Stomach (tissue), 8 donors: ENCODE measurements at regions not wholly inside any gene's neighbourhood (a gene's known extent, or its start where the extent isn't known, plus 50 kb on each side); places are given as distances from the start of the nearest gene placed in this dataset.

Source experiments
- DNase-seq, 2 donors: peaks; one replicate each; pipeline versions ENCODE4 v3.0.0 to v3.0.0-alpha.2; 2013 to 2019
- H3K27ac ChIP-seq, 5 donors: fragments of 200-600 bp in 4 of 5; sonication (generic) in 4 of 5; one replicate each; pipeline ENCODE4 v1.5.1; 2013 to 2019; ENCODE audit warnings: mild to moderate bottlenecking in 1 of 5, moderate library complexity in 1 of 5
- H3K27me3 ChIP-seq, 3 donors: fragments of 200-600 bp; sonication (generic); one replicate each; pipeline ENCODE4 v1.5.1; 2017 to 2019; ENCODE audit warnings: mixed run types in 1 of 3
- H3K36me3 ChIP-seq, 4 donors: fragments of 200-600 bp; sonication (generic); 1 replicate in 3 of 4; 2 replicates in 1 of 4; pipeline ENCODE4 v1.5.1; 2016 to 2019
- H3K4me1 ChIP-seq, 4 donors: fragments of 200-600 bp; sonication (generic); one replicate each; pipeline ENCODE4 v1.5.1; 2016 to 2019
- H3K4me3 ChIP-seq, 4 donors: fragments of 200-600 bp; sonication (generic) in 3 of 4; one replicate each; pipeline ENCODE4 v1.5.1; 2016 to 2019; ENCODE audit warnings: mild to moderate bottlenecking in 1 of 4
- H3K9me3 ChIP-seq, 4 donors: fragments of 200-600 bp; sonication (generic); one replicate each; pipeline ENCODE4 v1.5.1; 2016 to 2019
- EP300 ChIP-seq: sonication (generic); formaldehyde crosslinking; IDR thresholded peaks from one replicate; pipeline ENCODE4 v1.6.1; 2017; ENCODE audit warnings: antibody characterized with exemption
- POLR2A ChIP-seq, 4 donors: fragments of 450-650 bp; IDR thresholded peaks; one replicate each; pipeline ENCODE4 v1.6.1; 2016; ENCODE audit warnings: antibody characterized with exemption in 4 of 4, control low read depth in 2 of 4, mild to moderate bottlenecking in 1 of 4, moderate library complexity in 1 of 4
- POLR2AphosphoS5 ChIP-seq, 3 donors: sonication (generic); formaldehyde crosslinking; IDR thresholded peaks; one replicate each; pipeline ENCODE4 v1.6.1; 2016; ENCODE audit warnings: antibody characterized with exemption in 3 of 3
- WGBS, 5 donors: extraction: QIAGEN DNeasy Blood & Tissue Kit in 3 of 5; methylation state at CpG; one replicate each; pipeline versions ENCODE4 v1.1.5 to v1.1.7; 2013 to 2018; 5-methylcytosine and 5-hydroxymethylcytosine counted together
- intact Hi-C: fragments of 100-400 bp; cut with DNase I; formaldehyde crosslinking; loops from one replicate; pipeline ENCODE4 v1.15.1; 2023; ENCODE audit warnings: low total_unique reads
- TF ChIP-seq, protein P1 (sequence below), 7 experiments: fragments of 450-650 bp in 4 of 7; fragments of 200-600 bp in 3 of 7; sonication (generic) in 3 of 7; IDR thresholded peaks; one replicate each; pipeline ENCODE4 v1.5.1; 2016 to 2019; ENCODE audit warnings: antibody characterized with exemption in 7 of 7, control low read depth in 2 of 7, mild to moderate bottlenecking in 1 of 7
- donor health status: healthy with polysubstance abuse.
- donor health status: Bipolar disorder and iron deficiency.
- donor health status: healthy.

DNA sequence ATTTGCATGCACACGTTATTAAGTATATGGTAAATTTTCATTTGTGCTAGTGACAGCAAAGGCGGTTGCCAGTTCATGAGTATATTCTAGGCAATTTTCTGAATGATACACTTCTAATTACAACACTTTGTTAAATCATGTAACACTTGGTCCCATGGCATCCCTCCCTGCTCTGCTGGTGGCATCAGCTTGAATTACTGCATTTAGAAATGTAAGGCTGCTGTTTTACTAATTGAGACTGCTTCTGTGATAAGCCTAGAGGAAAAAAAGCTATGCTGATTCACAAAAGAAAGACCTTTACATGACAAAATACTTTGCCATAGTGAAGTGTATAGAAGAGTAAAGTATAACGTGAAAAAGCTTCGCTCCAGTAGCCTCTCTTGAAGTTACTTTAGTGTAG is 636.1 kb downstream of the KCNH5 start:
- Histone ChIP-seq H3K36me3 (no peaks in the 10 kb centered on the region), H3K9me3 (no peaks in the 10 kb centered on the region), H3K4me3 (no peak overlapping the region), H3K27ac (no peak overlapping the region), H3K4me1 (no peaks in the 10 kb centered on the region), H3K27me3 (no peaks in the 10 kb centered on the region)
- intact Hi-C loops = no loop called here
- WGBS, 5 donors = 64 to 80% (median 78%) methylated on average over 4 of the region's 4 CpGs
- DNase-seq = no peak
- TF ChIP-seq, protein P1, sequence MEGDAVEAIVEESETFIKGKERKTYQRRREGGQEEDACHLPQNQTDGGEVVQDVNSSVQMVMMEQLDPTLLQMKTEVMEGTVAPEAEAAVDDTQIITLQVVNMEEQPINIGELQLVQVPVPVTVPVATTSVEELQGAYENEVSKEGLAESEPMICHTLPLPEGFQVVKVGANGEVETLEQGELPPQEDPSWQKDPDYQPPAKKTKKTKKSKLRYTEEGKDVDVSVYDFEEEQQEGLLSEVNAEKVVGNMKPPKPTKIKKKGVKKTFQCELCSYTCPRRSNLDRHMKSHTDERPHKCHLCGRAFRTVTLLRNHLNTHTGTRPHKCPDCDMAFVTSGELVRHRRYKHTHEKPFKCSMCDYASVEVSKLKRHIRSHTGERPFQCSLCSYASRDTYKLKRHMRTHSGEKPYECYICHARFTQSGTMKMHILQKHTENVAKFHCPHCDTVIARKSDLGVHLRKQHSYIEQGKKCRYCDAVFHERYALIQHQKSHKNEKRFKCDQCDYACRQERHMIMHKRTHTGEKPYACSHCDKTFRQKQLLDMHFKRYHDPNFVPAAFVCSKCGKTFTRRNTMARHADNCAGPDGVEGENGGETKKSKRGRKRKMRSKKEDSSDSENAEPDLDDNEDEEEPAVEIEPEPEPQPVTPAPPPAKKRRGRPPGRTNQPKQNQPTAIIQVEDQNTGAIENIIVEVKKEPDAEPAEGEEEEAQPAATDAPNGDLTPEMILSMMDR (IDR thresholded peaks at IDR 0.05) = no peak
- TF ChIP-seq POLR2A (IDR thresholded peaks at IDR 0.05) (no peak), EP300 (no peak), POLR2AphosphoS5 (IDR thresholded peaks at IDR 0.05) (no peak)

DNA sequence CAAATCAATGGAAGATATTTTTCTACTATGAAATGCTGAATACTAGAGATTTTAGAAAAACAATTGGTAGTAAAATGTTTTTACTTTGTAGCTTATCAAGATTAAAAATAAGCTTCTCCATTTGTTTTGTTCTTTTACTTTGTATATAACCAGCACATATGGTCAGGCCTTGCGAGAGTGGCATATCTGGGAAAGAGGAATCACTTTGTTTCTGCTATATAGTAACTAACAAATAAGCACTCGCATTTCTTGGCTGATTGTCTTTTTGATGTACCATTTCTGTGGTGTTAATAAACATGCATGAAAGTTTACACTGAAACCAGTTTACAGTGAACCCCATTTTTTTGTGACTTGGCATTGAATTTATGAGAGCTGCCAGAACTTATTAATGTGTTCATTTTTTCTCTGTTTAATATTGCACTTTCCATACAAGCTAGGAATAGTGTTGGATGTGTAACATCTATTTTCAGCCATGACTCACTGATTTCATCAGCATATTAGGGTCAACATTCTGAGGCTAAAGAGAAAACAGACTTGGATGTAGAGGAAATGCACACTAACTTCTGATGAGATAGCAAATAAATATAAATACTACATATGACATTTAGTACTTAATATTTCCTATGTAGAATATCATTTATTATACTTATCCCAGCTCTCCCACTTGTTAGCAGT is 635.5 kb downstream of the KCNH5 start:
- H3K4me1 ChIP-seq = no peaks in the 10 kb centered on the region
- no peak overlapping the region for H3K27ac ChIP-seq
- TF ChIP-seq, protein P1 (IDR thresholded peaks at IDR 0.05) = no peak
- TF ChIP-seq EP300 = no peak
- TF ChIP-seq POLR2A (IDR thresholded peaks at IDR 0.05) = no peak
- no peak for TF ChIP-seq POLR2AphosphoS5 (IDR thresholded peaks at IDR 0.05)
- H3K36me3 ChIP-seq = no peaks in the 10 kb centered on the region
- no peaks in the 10 kb centered on the region for H3K9me3 ChIP-seq
- intact Hi-C loops = no loop called here
- DNase-seq = peak in 1 of 2 donors; percentile 34
- no peaks in the 10 kb centered on the region for H3K27me3 ChIP-seq
- 54 to 78% (median 71%) methylated on average over 2 of the region's 2 CpGs for WGBS, 5 donors
- no peak overlapping the region for H3K4me3 ChIP-seq

DNA sequence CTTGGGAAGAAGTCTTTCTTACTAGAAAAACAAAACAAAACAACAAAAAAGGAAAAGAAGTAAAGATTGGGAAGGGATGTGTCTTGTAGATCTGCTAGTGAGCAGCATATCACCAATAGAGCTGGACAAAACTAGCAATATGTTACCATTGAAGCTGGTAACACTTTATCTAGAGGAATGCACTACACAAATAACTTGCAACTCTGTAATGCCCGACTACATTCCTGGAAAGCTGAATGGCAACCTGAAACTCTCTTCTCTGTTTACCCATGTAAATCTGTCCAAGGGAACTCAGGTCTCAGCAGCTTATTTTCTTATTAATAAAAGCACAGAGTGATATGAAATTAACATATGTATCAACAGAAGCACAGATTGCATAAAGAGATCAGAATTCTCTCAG is 624.4 kb downstream of the KCNH5 start:
- 27 to 33% (median 29%) methylated on average over 1 of the region's 1 CpG for WGBS, 5 donors

DNA sequence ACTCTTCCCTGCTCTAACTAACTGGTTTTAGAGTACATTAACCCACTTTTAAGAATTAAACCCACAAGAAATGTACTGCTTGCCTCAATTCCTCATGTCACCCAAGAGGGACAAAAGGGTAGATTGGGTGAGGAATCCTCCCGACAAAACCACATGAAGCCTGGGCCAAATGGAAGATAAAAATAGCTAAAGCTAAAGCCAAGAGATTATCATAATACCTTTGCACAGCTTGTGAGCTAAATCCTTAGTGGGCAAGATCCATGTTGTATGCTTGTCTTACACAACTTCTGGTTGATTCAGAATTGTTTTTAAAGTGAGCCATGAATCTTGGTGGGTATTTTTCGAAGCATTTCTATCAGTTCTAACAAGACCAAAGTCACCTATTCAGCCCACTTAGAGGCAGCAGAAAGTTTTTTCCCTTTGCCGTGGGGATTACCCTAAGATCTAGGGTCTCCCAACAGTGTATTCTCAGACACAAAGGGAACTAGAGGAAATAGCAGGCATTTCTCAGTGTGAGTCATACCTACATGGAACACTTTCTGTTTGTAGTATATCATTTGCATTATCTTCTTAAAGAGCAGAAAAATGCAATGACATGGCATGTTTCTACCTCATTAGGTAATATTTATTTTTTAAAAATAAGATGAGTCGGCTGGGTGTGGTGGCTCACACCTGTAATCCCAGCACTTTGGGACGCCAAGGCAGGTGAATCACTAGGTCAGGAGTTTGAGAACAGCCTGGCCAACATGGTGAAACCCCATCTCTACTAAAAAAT is 616.6 kb downstream of the KCNH5 start:
- intact Hi-C loops = no loop called here
- H3K36me3 ChIP-seq = no peaks in the 10 kb centered on the region
- 77 to 83% (median 82%) methylated on average over 5 of the region's 5 CpGs for whole genome bisulfite sequencing, 5 donors
- H3K27ac ChIP-seq = no peak overlapping the region
- no peaks in the 10 kb centered on the region for H3K4me1 ChIP-seq
- H3K9me3 ChIP-seq = peaks cover 0 to 26% (median 12%) of the 10 kb centered on the region in 4 donors
- TF ChIP-seq, protein P1 (IDR thresholded peaks at IDR 0.05) = no peak
- TF ChIP-seq POLR2AphosphoS5 (IDR thresholded peaks at IDR 0.05) (no peak), EP300 (no peak), POLR2A (IDR thresholded peaks at IDR 0.05) (no peak)
- no peak overlapping the region for H3K4me3 ChIP-seq
- no peaks in the 10 kb centered on the region for H3K27me3 ChIP-seq
- DNase-seq = no peak

More for the DNA sequence above, 624.4 kb downstream of the KCNH5 start:
- no peaks in the 10 kb centered on the region for H3K4me1 ChIP-seq
- intact Hi-C loops = no loop called here
- TF ChIP-seq EP300 (no peak), POLR2AphosphoS5 (IDR thresholded peaks at IDR 0.05) (no peak), POLR2A (IDR thresholded peaks at IDR 0.05) (no peak)
- TF ChIP-seq, protein P1 (IDR thresholded peaks at IDR 0.05) = no peak
- no peaks in the 10 kb centered on the region for H3K27me3 ChIP-seq
- H3K27ac ChIP-seq = no peak overlapping the region
- H3K4me3 ChIP-seq = no peak overlapping the region
- DNase-seq = peak in 1 of 2 donors; percentile 47
- no peaks in the 10 kb centered on the region for H3K9me3 ChIP-seq
- H3K36me3 ChIP-seq = no peaks in the 10 kb centered on the region
